ENCODE measurements at regions not wholly inside any gene's neighbourhood (a gene's known extent, or its start where the extent isn't known, plus 50 kb on each side); places are given as distances from the start of the nearest gene placed in this dataset.

GRCh38 chr21:15171546-15171945 lies 106.7 kb upstream of the NRIP1 start:
- dilution Hi-C loops (cut with HindIII; ENCODE audit: low sequenced_read_pairs, unreplicated experiment) = no loop called here
- POLR2A ChIA-PET (ENCODE audit: unreplicated experiment) = no interaction called here

More at GRCh38 chr21:15171546-15171945, 106.7 kb upstream of the NRIP1 start:
- Histone ChIP-seq H4K91ac (ENCODE audit: insufficient read depth, low read depth, low read length) (no peak overlapping the region), H2AK5ac (ENCODE audit: low read depth, low read length) (no peak overlapping the region), H2BK5ac (ENCODE audit: low read depth, low read length, poor library complexity, severe bottlenecking) (no peak overlapping the region), H3K27me3 (ENCODE audit: control insufficient read depth, insufficient read depth, low read length) (no peaks in the 10 kb centered on the region), H3K4me3 (ENCODE audit: insufficient read depth, low read depth, low read length) (no peak overlapping the region), H3K9me3 (ENCODE audit: control insufficient read depth, insufficient read depth, low read length) (no peaks in the 10 kb centered on the region), H4K20me1 (ENCODE audit: insufficient read depth, low read length) (no peaks in the 10 kb centered on the region), H3K9ac (ENCODE audit: low read depth, low read length) (no peak overlapping the region), H2BK15ac (ENCODE audit: low read depth, low read length) (no peak overlapping the region), H3K4me1 (ENCODE audit: control insufficient read depth, insufficient read depth, low read length) (no peaks in the 10 kb centered on the region), H2BK120ac (ENCODE audit: low read depth, low read length) (no peak overlapping the region), H2AFZ (replicated peaks; ENCODE audit: low read length, poor library complexity) (no peak overlapping the region), H3K18ac (ENCODE audit: low read depth, low read length) (no peak overlapping the region), H4K5ac (ENCODE audit: low read depth, low read length) (no peak overlapping the region), H3K4ac (ENCODE audit: low read depth, low read length) (no peak overlapping the region), H2BK20ac (ENCODE audit: low read depth, low read length) (no peak overlapping the region), H4K8ac (ENCODE audit: low read depth in 2 of 2, low read length in 2 of 2) (no peak overlapping the region), H3K36me3 (ENCODE audit: control insufficient read depth, insufficient read depth, low read length) (no peaks in the 10 kb centered on the region), H3K79me1 (ENCODE audit: low read depth in 1 of 2, low read length in 2 of 2) (no peaks in the 10 kb centered on the region), H3K9me1 (ENCODE audit: insufficient read depth, low read length) (no peaks in the 10 kb centered on the region), H3K23ac (ENCODE audit: low read depth, low read length) (no peak overlapping the region), H3K56ac (ENCODE audit: extremely low read depth, insufficient read depth, low read length) (no peak overlapping the region), H3K4me2 (ENCODE audit: low read depth, low read length) (no peak overlapping the region), H2AK9ac (replicated peaks; ENCODE audit: low read depth, low read length, poor library complexity) (no peak overlapping the region), H3K27ac (ENCODE audit: insufficient read depth, low read length) (no peak overlapping the region), H3K14ac (replicated peaks; ENCODE audit: low read depth, low read length) (no peak overlapping the region)
- ATAC-seq (ENCODE audit: low read depth) (no peak), DNase-seq (no peak)
- WGBS, 2 experiments (ENCODE audit: extremely low coverage in 2 of 2, insufficient read length in 1 of 2) = no CpG with 5 or more reads among the region's 4 CpGs
- CTCF ChIA-PET = no interaction called here
- intact Hi-C loops (cut with micrococcal nuclease) = no loop called here
- BruUV-seq (replicated peaks) = no TSS peak
- TF ChIP-seq SMC3 (IDR thresholded peaks at IDR 0.05; ENCODE audit: low read depth, low read length) = no peak
- no peak for TF ChIP-seq CEBPB (IDR thresholded peaks at IDR 0.05; ENCODE audit: low read depth, low read length)
- in situ Hi-C loops (cut with MboI; ENCODE audit: low sequenced_read_pairs) = no loop called here

Measured in IMR-90 (cell line).